ENCODE measurements at regions not wholly inside any gene's neighbourhood (a gene's known extent, or its start where the extent isn't known, plus 50 kb on each side); places are given as distances from the start of the nearest gene placed in this dataset.

GRCh38 chr14:58965601-58966000 lies 222.9 kb upstream of the DAAM1 start:
- DNase-seq (ENCODE audit: low spot score), result no peak
- no peak for ATAC-seq (ENCODE audit: low FRiP score)
- TF ChIP-seq CTCF (IDR thresholded peaks at IDR 0.05), result no peak

GRCh38 chr14:58966997-58967396 lies 221.5 kb upstream of the DAAM1 start:
- no peak for ATAC-seq (ENCODE audit: low FRiP score)
- TF ChIP-seq CTCF (IDR thresholded peaks at IDR 0.05), result no peak
- DNase-seq (ENCODE audit: low spot score), result no peak

- ATAC-seq (ENCODE audit: low FRiP score) (no peak), DNase-seq (ENCODE audit: low spot score) (no peak)
- no peak for TF ChIP-seq CTCF (IDR thresholded peaks at IDR 0.05)
These were observed 218.3 kb upstream of the DAAM1 start for GRCh38 chr14:58969951-58970751.

GRCh38 chr14:58972233-58973017 lies 216.0 kb upstream of the DAAM1 start:
- ATAC-seq (ENCODE audit: low FRiP score), result no peak
- no peak for DNase-seq (ENCODE audit: low spot score)
- no peak for TF ChIP-seq CTCF (IDR thresholded peaks at IDR 0.05)

GRCh38 chr14:58977366-58977765 lies 211.1 kb upstream of the DAAM1 start:
- DNase-seq (ENCODE audit: low spot score) (no peak), ATAC-seq (ENCODE audit: low FRiP score) (no peak)
- TF ChIP-seq CTCF (IDR thresholded peaks at IDR 0.05), result no peak

- ATAC-seq (ENCODE audit: low FRiP score), result no peak
- no peak for TF ChIP-seq CTCF (IDR thresholded peaks at IDR 0.05)
- no peak for DNase-seq (ENCODE audit: low spot score)
These were observed 210.1 kb upstream of the DAAM1 start for GRCh38 chr14:58978343-58978742.

Data from omental fat pad (tissue), 3 donors.